ENCODE measurements at regions not wholly inside any gene's neighbourhood (a gene's known extent, or its start where the extent isn't known, plus 50 kb on each side); places are given as distances from the start of the nearest gene placed in this dataset.

- H3K4me2 ChIP-seq: no peak overlapping the region
- no peaks in the 10 kb centered on the region for H3K36me3 ChIP-seq (replicated peaks; ENCODE audit: insufficient read depth, low read depth)
- TF ChIP-seq EZH2 (IDR thresholded peaks at IDR 0.05; ENCODE audit: borderline replicate concordance) (no peak), EZH2phosphoT487 (IDR thresholded peaks at IDR 0.05; ENCODE audit: low read depth, severe bottlenecking, unreplicated experiment) (no peak), CTCF (IDR thresholded peaks at IDR 0.05; ENCODE audit: poor library complexity) (no peak)
- no peaks in the 10 kb centered on the region for H4K20me1 ChIP-seq (ENCODE audit: insufficient read depth, poor library complexity, severe bottlenecking)
- H3K27me3 ChIP-seq: no peaks in the 10 kb centered on the region
- H3K4me1 ChIP-seq (ENCODE audit: insufficient read depth): no peaks in the 10 kb centered on the region
- H3K9me3 ChIP-seq (ENCODE audit: low read depth): no peaks in the 10 kb centered on the region
- H3K79me2 ChIP-seq: no peaks in the 10 kb centered on the region
- H3K4me3 ChIP-seq: no peak overlapping the region
- H3K9me2 ChIP-seq (replicated peaks; ENCODE audit: insufficient read depth): no peaks in the 10 kb centered on the region
- no peak for DNase-seq (ENCODE audit: low spot score)
- H3K27ac ChIP-seq: peak overlapping the region; percentile 55
- WGBS (ENCODE audit: low lambda C conversion rate, missing lambda C conversion rate): 44% methylated on average over 4 of the region's 4 CpGs
- no peak overlapping the region for H2AFZ ChIP-seq
Observed at GRCh38 chr16:51630076-51630475, 479.0 kb upstream of the SALL1 start.

GRCh38 chr16:51629576-51629975, 478.5 kb upstream of the SALL1 start:
- Histone ChIP-seq H3K36me3 (replicated peaks; ENCODE audit: insufficient read depth, low read depth) (no peaks in the 10 kb centered on the region), H3K79me2 (no peaks in the 10 kb centered on the region), H3K27ac (peak overlapping the region; percentile 65), H3K9me2 (replicated peaks; ENCODE audit: insufficient read depth) (no peaks in the 10 kb centered on the region), H3K4me1 (ENCODE audit: insufficient read depth) (no peaks in the 10 kb centered on the region), H3K4me2 (no peak overlapping the region), H3K9me3 (ENCODE audit: low read depth) (no peaks in the 10 kb centered on the region), H3K4me3 (no peak overlapping the region), H3K27me3 (no peaks in the 10 kb centered on the region), H4K20me1 (ENCODE audit: insufficient read depth, poor library complexity, severe bottlenecking) (no peaks in the 10 kb centered on the region), H2AFZ (no peak overlapping the region)
- DNase-seq (ENCODE audit: low spot score): no peak
- 53% methylated on average over 3 of the region's 3 CpGs for WGBS (ENCODE audit: low lambda C conversion rate, missing lambda C conversion rate)
- no peak for TF ChIP-seq EZH2 (IDR thresholded peaks at IDR 0.05; ENCODE audit: borderline replicate concordance)
- TF ChIP-seq CTCF (IDR thresholded peaks at IDR 0.05; ENCODE audit: poor library complexity): no peak
- no peak for TF ChIP-seq EZH2phosphoT487 (IDR thresholded peaks at IDR 0.05; ENCODE audit: low read depth, severe bottlenecking, unreplicated experiment)

GRCh38 chr16:51624080-51624775, 473.2 kb upstream of the SALL1 start:
- H2AFZ ChIP-seq: no peak overlapping the region

More at GRCh38 chr16:51624080-51624775, 473.2 kb upstream of the SALL1 start:
- Histone ChIP-seq H3K27ac (no peak overlapping the region), H3K4me2 (no peak overlapping the region), H3K36me3 (replicated peaks; ENCODE audit: insufficient read depth, low read depth) (no peaks in the 10 kb centered on the region), H3K9me2 (replicated peaks; ENCODE audit: insufficient read depth) (no peaks in the 10 kb centered on the region), H3K4me1 (ENCODE audit: insufficient read depth) (peaks cover 4% of the 10 kb centered on the region), H4K20me1 (ENCODE audit: insufficient read depth, poor library complexity, severe bottlenecking) (no peaks in the 10 kb centered on the region), H3K9me3 (ENCODE audit: low read depth) (no peaks in the 10 kb centered on the region), H3K79me2 (no peaks in the 10 kb centered on the region), H3K27me3 (no peaks in the 10 kb centered on the region), H3K4me3 (no peak overlapping the region)
- 56% methylated on average over 7 of the region's 7 CpGs for WGBS (ENCODE audit: low lambda C conversion rate, missing lambda C conversion rate)
- no peak for TF ChIP-seq EZH2phosphoT487 (IDR thresholded peaks at IDR 0.05; ENCODE audit: low read depth, severe bottlenecking, unreplicated experiment)
- no peak for TF ChIP-seq CTCF (IDR thresholded peaks at IDR 0.05; ENCODE audit: poor library complexity)
- no peak for TF ChIP-seq EZH2 (IDR thresholded peaks at IDR 0.05; ENCODE audit: borderline replicate concordance)
- DNase-seq (ENCODE audit: low spot score): no peak
